ENCODE measurements at regions not wholly inside any gene's neighbourhood (a gene's known extent, or its start where the extent isn't known, plus 50 kb on each side); places are given as distances from the start of the nearest gene placed in this dataset.

DNA sequence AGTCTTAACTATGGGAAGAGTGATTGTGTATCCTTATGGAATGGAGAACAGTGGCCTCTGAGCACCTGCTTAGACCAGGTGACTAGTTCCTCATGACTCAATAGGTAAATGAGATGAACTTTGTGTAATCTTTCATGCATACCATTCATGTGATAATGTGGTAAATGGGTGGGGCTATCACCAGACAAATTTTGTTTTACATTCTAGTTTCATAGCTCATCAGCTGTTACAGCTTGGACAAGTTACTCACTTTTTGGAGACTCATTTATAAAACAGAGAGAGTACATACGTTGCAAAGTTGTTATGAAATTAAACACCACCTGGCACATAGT lies 103.7 kb upstream of the TGFBR2 start:
- DNase-seq (ENCODE audit: extremely low spot score) = no peak
- POLR2A ChIA-PET = no interaction called here
- CTCF ChIA-PET = no interaction called here
- TF ChIP-seq ZNF384 (IDR thresholded peaks at IDR 0.05) (no peak), HDGF (IDR thresholded peaks at IDR 0.05; ENCODE audit: borderline replicate concordance) (no peak), L3MBTL2 (conservative IDR thresholded peaks at IDR 0.05) (no peak), ARNT (IDR thresholded peaks at IDR 0.05) (no peak)
- TF ChIP-seq, protein P1, sequence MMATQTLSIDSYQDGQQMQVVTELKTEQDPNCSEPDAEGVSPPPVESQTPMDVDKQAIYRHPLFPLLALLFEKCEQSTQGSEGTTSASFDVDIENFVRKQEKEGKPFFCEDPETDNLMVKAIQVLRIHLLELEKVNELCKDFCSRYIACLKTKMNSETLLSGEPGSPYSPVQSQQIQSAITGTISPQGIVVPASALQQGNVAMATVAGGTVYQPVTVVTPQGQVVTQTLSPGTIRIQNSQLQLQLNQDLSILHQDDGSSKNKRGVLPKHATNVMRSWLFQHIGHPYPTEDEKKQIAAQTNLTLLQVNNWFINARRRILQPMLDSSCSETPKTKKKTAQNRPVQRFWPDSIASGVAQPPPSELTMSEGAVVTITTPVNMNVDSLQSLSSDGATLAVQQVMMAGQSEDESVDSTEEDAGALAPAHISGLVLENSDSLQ (IDR thresholded peaks at IDR 0.05) = no peak

DNA sequence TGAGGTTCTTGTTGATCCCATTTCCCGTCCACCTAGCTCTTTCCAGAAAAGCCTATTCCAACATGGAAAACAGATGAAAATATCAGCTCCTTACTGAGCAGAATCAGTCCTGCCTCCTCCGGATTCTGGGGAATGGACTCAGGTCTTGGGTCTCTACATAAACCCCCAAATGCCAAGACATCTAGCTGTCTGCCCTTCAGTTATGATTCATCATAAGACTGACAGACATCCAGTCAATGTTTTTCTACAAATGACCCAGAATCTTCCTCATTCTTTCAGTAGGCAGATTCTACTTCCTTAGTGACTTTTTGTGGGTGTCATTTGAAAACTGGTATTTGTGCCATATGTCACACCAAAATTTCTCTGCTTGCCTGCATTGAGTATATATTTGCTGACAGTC lies 103.0 kb upstream of the TGFBR2 start:
- ChIA-PET POLR2A (no interaction called here), CTCF (no interaction called here)
- no peak for TF ChIP-seq HDGF (IDR thresholded peaks at IDR 0.05; ENCODE audit: borderline replicate concordance)
- TF ChIP-seq, protein P1 (IDR thresholded peaks at IDR 0.05) = no peak
- TF ChIP-seq BHLHE40 (IDR thresholded peaks at IDR 0.05; ENCODE audit: borderline replicate concordance) = no peak
- no peak for TF ChIP-seq FOXK2 (IDR thresholded peaks at IDR 0.05)
- TF ChIP-seq FOXM1 (IDR thresholded peaks at IDR 0.05; ENCODE audit: borderline replicate concordance) = no peak
- TF ChIP-seq ARNT (IDR thresholded peaks at IDR 0.05) = no peak
- no peak for TF ChIP-seq NFRKB (IDR thresholded peaks at IDR 0.05)
- TF ChIP-seq LEF1 (IDR thresholded peaks at IDR 0.05; ENCODE audit: borderline replicate concordance) = no peak
- TF ChIP-seq SP1 (IDR thresholded peaks at IDR 0.05) = no peak
- TF ChIP-seq L3MBTL2 (conservative IDR thresholded peaks at IDR 0.05) = no peak
- no peak for TF ChIP-seq CTBP1 (IDR thresholded peaks at IDR 0.05; ENCODE audit: borderline replicate concordance)
- TF ChIP-seq ELF4 (IDR thresholded peaks at IDR 0.05) = no peak
- no peak for DNase-seq (ENCODE audit: extremely low spot score)

DNA sequence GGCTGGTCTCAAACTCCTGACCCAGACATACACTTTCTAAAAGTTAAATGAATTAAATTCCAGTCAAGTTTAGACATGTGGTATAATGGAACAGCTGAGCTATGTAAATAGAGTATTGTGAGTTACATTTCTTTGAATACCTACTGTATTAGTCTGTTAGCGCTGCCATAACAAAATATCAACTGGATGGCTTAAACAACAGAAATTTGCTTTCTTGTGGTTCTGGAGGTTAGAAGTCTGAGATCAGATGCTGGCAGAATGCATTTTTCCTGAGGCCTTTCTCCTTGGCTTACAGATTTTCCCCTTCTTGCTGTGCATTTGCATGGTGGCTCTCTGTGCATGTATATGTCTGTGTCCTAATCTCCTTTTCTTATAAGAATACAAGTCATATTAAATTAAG lies 101.5 kb upstream of the TGFBR2 start:
- CTCF ChIA-PET = no interaction called here
- DNase-seq (ENCODE audit: extremely low spot score) = no peak
- POLR2A ChIA-PET = no interaction called here
- TF ChIP-seq NFRKB (IDR thresholded peaks at IDR 0.05) (no peak), ZNF384 (IDR thresholded peaks at IDR 0.05) (no peak), ARNT (IDR thresholded peaks at IDR 0.05) (no peak)

DNA sequence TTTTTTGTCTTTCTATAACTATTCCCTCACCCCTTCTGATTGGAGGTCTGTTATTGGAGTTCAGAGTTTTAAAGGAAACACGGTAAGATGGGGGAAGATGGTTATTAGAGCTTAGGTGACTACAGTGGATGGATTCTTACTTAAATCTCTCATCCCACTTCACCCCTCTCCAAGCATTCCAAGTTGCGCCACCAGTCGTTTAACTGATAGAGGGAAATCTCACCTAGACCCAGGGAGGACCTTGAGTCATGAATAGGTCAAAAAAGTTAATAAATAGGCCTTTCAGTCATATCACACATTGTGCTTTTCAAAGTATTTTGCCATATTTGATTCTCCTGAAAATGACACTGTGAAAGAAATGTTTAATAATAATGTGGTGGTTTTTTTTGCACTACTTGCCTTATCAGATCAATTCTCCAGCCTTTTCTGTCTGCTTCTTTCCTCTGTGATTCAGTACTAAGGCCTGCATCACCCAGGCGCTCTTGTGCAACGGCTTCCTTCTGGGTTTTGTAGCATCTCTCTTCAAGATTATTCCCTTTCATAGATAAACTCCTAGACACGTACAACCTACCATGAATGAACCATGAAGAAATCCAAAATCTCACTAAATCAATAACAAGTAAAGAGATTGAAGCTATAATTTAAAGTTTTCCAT lies 100.4 kb upstream of the TGFBR2 start:
- CTCF ChIA-PET = no interaction called here
- DNase-seq (ENCODE audit: extremely low spot score) = no peak
- TF ChIP-seq SP1 (IDR thresholded peaks at IDR 0.05) (no peak), CTBP1 (IDR thresholded peaks at IDR 0.05; ENCODE audit: borderline replicate concordance) (no peak), TARDBP (IDR thresholded peaks at IDR 0.05) (no peak), BHLHE40 (IDR thresholded peaks at IDR 0.05; ENCODE audit: borderline replicate concordance) (no peak), ELF4 (IDR thresholded peaks at IDR 0.05) (no peak), L3MBTL2 (conservative IDR thresholded peaks at IDR 0.05) (no peak), FOXM1 (IDR thresholded peaks at IDR 0.05; ENCODE audit: borderline replicate concordance) (no peak), LEF1 (IDR thresholded peaks at IDR 0.05; ENCODE audit: borderline replicate concordance) (no peak), SUZ12 (IDR thresholded peaks at IDR 0.05) (no peak), NFRKB (IDR thresholded peaks at IDR 0.05) (no peak), ZNF384 (IDR thresholded peaks at IDR 0.05) (no peak), FOXA1 (IDR thresholded peaks at IDR 0.05) (no peak), HDGF (IDR thresholded peaks at IDR 0.05; ENCODE audit: borderline replicate concordance) (no peak), ARNT (IDR thresholded peaks at IDR 0.05) (no peak), FOXK2 (IDR thresholded peaks at IDR 0.05) (no peak)
- TF ChIP-seq, protein P1 (IDR thresholded peaks at IDR 0.05) = no peak
- POLR2A ChIA-PET = no interaction called here

DNA sequence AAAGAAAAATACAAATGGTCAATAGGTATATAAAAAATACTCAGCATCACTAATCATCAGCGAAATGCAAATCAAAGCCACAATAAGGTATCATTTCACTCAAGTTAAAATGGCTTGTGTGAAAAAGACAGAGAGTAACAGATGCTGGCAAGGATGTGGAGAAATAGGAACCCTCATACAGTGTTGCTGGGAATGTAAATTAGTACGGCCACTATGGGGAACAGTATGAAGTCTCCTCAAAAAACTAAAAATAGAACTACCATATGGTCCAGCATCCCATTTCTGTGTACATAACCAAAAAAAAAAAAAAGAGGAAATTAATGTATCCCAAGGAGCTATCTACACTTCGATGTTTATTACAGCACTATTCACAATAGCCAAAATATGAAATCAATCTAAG lies 98.1 kb upstream of the TGFBR2 start:
- TF ChIP-seq HDGF (IDR thresholded peaks at IDR 0.05; ENCODE audit: borderline replicate concordance) (no peak), CTBP1 (IDR thresholded peaks at IDR 0.05; ENCODE audit: borderline replicate concordance) (no peak), LEF1 (IDR thresholded peaks at IDR 0.05; ENCODE audit: borderline replicate concordance) (no peak), FOXM1 (IDR thresholded peaks at IDR 0.05; ENCODE audit: borderline replicate concordance) (no peak), BHLHE40 (IDR thresholded peaks at IDR 0.05; ENCODE audit: borderline replicate concordance) (no peak), SUZ12 (IDR thresholded peaks at IDR 0.05) (no peak), SP1 (IDR thresholded peaks at IDR 0.05) (no peak)
- ChIA-PET CTCF (no interaction called here), POLR2A (no interaction called here)
- DNase-seq (ENCODE audit: extremely low spot score) = no peak

- ChIA-PET CTCF (no interaction called here), POLR2A (no interaction called here)
- DNase-seq (ENCODE audit: extremely low spot score) = no peak
- no peak for TF ChIP-seq L3MBTL2 (conservative IDR thresholded peaks at IDR 0.05)
- TF ChIP-seq LEF1 (IDR thresholded peaks at IDR 0.05; ENCODE audit: borderline replicate concordance) = no peak
- TF ChIP-seq TARDBP (IDR thresholded peaks at IDR 0.05) = no peak
- no peak for TF ChIP-seq ZNF384 (IDR thresholded peaks at IDR 0.05)
- no peak for TF ChIP-seq ELF4 (IDR thresholded peaks at IDR 0.05)
- no peak for TF ChIP-seq CTBP1 (IDR thresholded peaks at IDR 0.05; ENCODE audit: borderline replicate concordance)
- TF ChIP-seq SP1 (IDR thresholded peaks at IDR 0.05) = no peak
- no peak for TF ChIP-seq BHLHE40 (IDR thresholded peaks at IDR 0.05; ENCODE audit: borderline replicate concordance)
- no peak for TF ChIP-seq NFRKB (IDR thresholded peaks at IDR 0.05)
- TF ChIP-seq, protein P1 (IDR thresholded peaks at IDR 0.05) = no peak
- no peak for TF ChIP-seq HDGF (IDR thresholded peaks at IDR 0.05; ENCODE audit: borderline replicate concordance)
- TF ChIP-seq ARNT (IDR thresholded peaks at IDR 0.05) = no peak
- no peak for TF ChIP-seq FOXK2 (IDR thresholded peaks at IDR 0.05)
- no peak for TF ChIP-seq FOXA1 (IDR thresholded peaks at IDR 0.05)
Observed at GRCh38 chr3:30510596-30510995, 95.8 kb upstream of the TGFBR2 start.

Measured in HEK293T (cell line).